ENCODE measurements at regions not wholly inside any gene's neighbourhood (a gene's known extent, or its start where the extent isn't known, plus 50 kb on each side); places are given as distances from the start of the nearest gene placed in this dataset.

- POLR2A ChIA-PET (ENCODE audit: low non-redundant PET) = no interaction called here
These were observed 391.6 kb upstream of the RPS23 start for GRCh38 chr5:82669720-82670119.

GRCh38 chr5:82666312-82666711, 388.2 kb upstream of the RPS23 start:
- H3K9me3 ChIP-seq (ENCODE audit: low read depth, low read length, poor library complexity, severe bottlenecking) = no peaks in the 10 kb centered on the region
- ChIA-PET CTCF (no interaction called here), POLR2A (ENCODE audit: low non-redundant PET) (no interaction called here)
- H3K4me3 ChIP-seq (ENCODE audit: low read depth, low read length, poor library complexity, severe bottlenecking) = no peak overlapping the region
- no peaks in the 10 kb centered on the region for H3K36me3 ChIP-seq (ENCODE audit: insufficient read depth, low read length, poor library complexity, severe bottlenecking)
- no peak for DNase-seq (ENCODE audit: low spot score)
- no peak overlapping the region for H3K27ac ChIP-seq (ENCODE audit: low read depth, low read length, poor library complexity, severe bottlenecking)
- no TSS peak for BruUV-seq (replicated peaks)
- peaks cover 3% of the 10 kb centered on the region for H3K4me1 ChIP-seq (ENCODE audit: insufficient read depth, low read length, poor library complexity, severe bottlenecking)
- no peak for TF ChIP-seq EZH2 (IDR thresholded peaks at IDR 0.05; ENCODE audit: borderline replicate concordance, low read depth, low read length, poor library complexity, severe bottlenecking)
- TF ChIP-seq, protein P1, sequence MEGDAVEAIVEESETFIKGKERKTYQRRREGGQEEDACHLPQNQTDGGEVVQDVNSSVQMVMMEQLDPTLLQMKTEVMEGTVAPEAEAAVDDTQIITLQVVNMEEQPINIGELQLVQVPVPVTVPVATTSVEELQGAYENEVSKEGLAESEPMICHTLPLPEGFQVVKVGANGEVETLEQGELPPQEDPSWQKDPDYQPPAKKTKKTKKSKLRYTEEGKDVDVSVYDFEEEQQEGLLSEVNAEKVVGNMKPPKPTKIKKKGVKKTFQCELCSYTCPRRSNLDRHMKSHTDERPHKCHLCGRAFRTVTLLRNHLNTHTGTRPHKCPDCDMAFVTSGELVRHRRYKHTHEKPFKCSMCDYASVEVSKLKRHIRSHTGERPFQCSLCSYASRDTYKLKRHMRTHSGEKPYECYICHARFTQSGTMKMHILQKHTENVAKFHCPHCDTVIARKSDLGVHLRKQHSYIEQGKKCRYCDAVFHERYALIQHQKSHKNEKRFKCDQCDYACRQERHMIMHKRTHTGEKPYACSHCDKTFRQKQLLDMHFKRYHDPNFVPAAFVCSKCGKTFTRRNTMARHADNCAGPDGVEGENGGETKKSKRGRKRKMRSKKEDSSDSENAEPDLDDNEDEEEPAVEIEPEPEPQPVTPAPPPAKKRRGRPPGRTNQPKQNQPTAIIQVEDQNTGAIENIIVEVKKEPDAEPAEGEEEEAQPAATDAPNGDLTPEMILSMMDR (conservative IDR thresholded peaks at IDR 0.05; ENCODE audit: low read depth, low read length) = no peak
- H3K27me3 ChIP-seq (replicated peaks; ENCODE audit: insufficient read depth, low read depth, low read length, poor library complexity) = peaks cover 13% of the 10 kb centered on the region
- intact Hi-C loops (cut with micrococcal nuclease; ENCODE audit: unreplicated experiment) = no loop called here

More at GRCh38 chr5:82669720-82670119, 391.6 kb upstream of the RPS23 start:
- CTCF ChIA-PET = no interaction called here
- Histone ChIP-seq H3K36me3 (ENCODE audit: insufficient read depth, low read length, poor library complexity, severe bottlenecking) (no peaks in the 10 kb centered on the region), H3K27me3 (replicated peaks; ENCODE audit: insufficient read depth, low read depth, low read length, poor library complexity) (peaks cover 13% of the 10 kb centered on the region), H3K4me3 (ENCODE audit: low read depth, low read length, poor library complexity, severe bottlenecking) (no peak overlapping the region), H3K27ac (ENCODE audit: low read depth, low read length, poor library complexity, severe bottlenecking) (no peak overlapping the region), H3K9me3 (ENCODE audit: low read depth, low read length, poor library complexity, severe bottlenecking) (no peaks in the 10 kb centered on the region), H3K4me1 (ENCODE audit: insufficient read depth, low read length, poor library complexity, severe bottlenecking) (peaks cover 3% of the 10 kb centered on the region)
- no peak for DNase-seq (ENCODE audit: low spot score)
- intact Hi-C loops (cut with micrococcal nuclease; ENCODE audit: unreplicated experiment) = no loop called here
- TF ChIP-seq, protein P1 (conservative IDR thresholded peaks at IDR 0.05; ENCODE audit: low read depth, low read length) = no peak
- TF ChIP-seq EZH2 (IDR thresholded peaks at IDR 0.05; ENCODE audit: borderline replicate concordance, low read depth, low read length, poor library complexity, severe bottlenecking) = no peak
- no TSS peak for BruUV-seq (replicated peaks)

DNA sequence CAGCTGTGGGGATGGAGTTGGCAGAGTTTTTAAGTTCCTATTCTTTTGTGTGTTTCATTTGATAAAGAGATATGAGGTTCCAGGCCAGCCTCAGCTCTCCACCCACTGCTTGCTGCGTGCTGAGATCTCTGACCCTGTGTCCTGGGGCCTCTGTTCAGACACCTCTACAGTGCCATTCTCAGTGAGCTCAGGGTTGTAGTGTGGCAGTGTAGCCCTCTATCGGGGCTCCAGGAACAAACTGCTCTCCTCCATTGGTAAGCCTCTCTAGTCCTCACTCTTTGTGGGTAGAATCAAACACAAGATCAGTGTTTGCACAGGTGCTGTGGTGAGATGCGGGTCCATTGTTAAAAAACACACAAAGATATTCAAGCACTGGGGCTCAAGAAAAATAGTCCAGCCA, 386.6 kb upstream of the RPS23 start:
- intact Hi-C loops (cut with micrococcal nuclease; ENCODE audit: unreplicated experiment) = no loop called here
- Histone ChIP-seq H3K36me3 (ENCODE audit: insufficient read depth, low read length, poor library complexity, severe bottlenecking) (no peaks in the 10 kb centered on the region), H3K4me3 (ENCODE audit: low read depth, low read length, poor library complexity, severe bottlenecking) (no peak overlapping the region), H3K27me3 (replicated peaks; ENCODE audit: insufficient read depth, low read depth, low read length, poor library complexity) (peaks cover 13% of the 10 kb centered on the region), H3K9me3 (ENCODE audit: low read depth, low read length, poor library complexity, severe bottlenecking) (no peaks in the 10 kb centered on the region), H3K4me1 (ENCODE audit: insufficient read depth, low read length, poor library complexity, severe bottlenecking) (peaks cover 3% of the 10 kb centered on the region), H3K27ac (ENCODE audit: low read depth, low read length, poor library complexity, severe bottlenecking) (no peak overlapping the region)
- no peak for TF ChIP-seq EZH2 (IDR thresholded peaks at IDR 0.05; ENCODE audit: borderline replicate concordance, low read depth, low read length, poor library complexity, severe bottlenecking)
- TF ChIP-seq, protein P1 (conservative IDR thresholded peaks at IDR 0.05; ENCODE audit: low read depth, low read length) = no peak
- ChIA-PET POLR2A (ENCODE audit: low non-redundant PET) (no interaction called here), CTCF (no interaction called here)
- BruUV-seq (replicated peaks) = no TSS peak
- no peak for DNase-seq (ENCODE audit: low spot score)

Measured in A673 (cell line).